ENCODE measurements at regions not wholly inside any gene's neighbourhood (a gene's known extent, or its start where the extent isn't known, plus 50 kb on each side); places are given as distances from the start of the nearest gene placed in this dataset.
"Not testable (repeated sequence)": the region's sequence is repeated elsewhere in the genome, so short reads cannot be mapped to it uniquely, and the experiment has no call there.

- TF ChIP-seq CTCF, POLR2AphosphoS5, EP300, POLR2A (IDR thresholded peaks at IDR 0.05): not testable (repeated sequence)
Measured at GRCh38 chr20:43327234-43327633, 130.5 kb upstream of the SRSF6 start.
